ENCODE measurements at regions not wholly inside any gene's neighbourhood (a gene's known extent, or its start where the extent isn't known, plus 50 kb on each side); places are given as distances from the start of the nearest gene placed in this dataset.

DNA sequence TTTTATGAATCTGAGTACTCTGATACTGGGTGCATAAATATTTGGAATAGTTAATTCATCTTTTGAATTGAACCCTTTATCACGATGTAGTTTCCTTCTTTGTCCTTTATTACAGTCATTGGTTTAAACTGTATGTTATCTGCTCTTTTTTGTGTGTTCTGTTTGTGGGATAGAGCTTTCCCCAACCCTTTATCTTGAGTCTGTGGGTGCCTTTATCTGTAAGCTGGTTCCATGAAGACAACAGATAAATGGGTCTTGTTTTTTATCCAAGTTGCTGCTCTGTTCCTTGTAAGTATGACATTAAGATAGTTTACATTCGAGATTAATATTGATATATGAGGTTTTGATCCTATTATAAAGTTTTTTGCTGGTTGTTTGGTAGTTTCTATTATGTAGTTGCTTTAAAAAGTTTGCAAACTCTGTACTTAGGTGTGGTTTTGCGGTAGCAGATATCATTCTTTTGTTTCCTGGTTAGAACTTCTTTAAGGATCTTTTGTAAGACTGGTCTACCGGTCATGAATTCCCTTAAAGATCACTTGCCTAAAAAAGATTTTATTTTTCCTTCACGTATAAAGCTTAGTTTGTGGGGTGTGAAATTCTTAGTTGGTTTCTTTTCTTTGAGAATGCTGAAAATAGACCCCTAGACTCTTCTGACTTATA, 1451.3 kb upstream of the SLC39A10 start:
- TF ChIP-seq EZH2 (IDR thresholded peaks at IDR 0.05; ENCODE audit: borderline replicate concordance, insufficient read depth, low read depth, low read length, poor library complexity, severe bottlenecking) = no peak
- TF ChIP-seq, protein P1, sequence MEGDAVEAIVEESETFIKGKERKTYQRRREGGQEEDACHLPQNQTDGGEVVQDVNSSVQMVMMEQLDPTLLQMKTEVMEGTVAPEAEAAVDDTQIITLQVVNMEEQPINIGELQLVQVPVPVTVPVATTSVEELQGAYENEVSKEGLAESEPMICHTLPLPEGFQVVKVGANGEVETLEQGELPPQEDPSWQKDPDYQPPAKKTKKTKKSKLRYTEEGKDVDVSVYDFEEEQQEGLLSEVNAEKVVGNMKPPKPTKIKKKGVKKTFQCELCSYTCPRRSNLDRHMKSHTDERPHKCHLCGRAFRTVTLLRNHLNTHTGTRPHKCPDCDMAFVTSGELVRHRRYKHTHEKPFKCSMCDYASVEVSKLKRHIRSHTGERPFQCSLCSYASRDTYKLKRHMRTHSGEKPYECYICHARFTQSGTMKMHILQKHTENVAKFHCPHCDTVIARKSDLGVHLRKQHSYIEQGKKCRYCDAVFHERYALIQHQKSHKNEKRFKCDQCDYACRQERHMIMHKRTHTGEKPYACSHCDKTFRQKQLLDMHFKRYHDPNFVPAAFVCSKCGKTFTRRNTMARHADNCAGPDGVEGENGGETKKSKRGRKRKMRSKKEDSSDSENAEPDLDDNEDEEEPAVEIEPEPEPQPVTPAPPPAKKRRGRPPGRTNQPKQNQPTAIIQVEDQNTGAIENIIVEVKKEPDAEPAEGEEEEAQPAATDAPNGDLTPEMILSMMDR (IDR thresholded peaks at IDR 0.05) = no peak
- Histone ChIP-seq H3K4me3 (ENCODE audit: control extremely low read depth in 1 of 5, extremely low read depth in 1 of 5, insufficient read depth in 1 of 5, low read depth in 2 of 5, low read length in 4 of 5) (no peak overlapping the region), H3K27ac (ENCODE audit: low read length in 2 of 2) (no peak overlapping the region), H3K4me2 (replicated peaks; ENCODE audit: low read depth, low read length, poor library complexity, severe bottlenecking) (no peak overlapping the region), H2AFZ (ENCODE audit: insufficient read depth, low read depth, low read length, poor library complexity, severe bottlenecking) (no peak overlapping the region), H4K20me1 (ENCODE audit: control insufficient read depth, insufficient read depth, low read length, poor library complexity, severe bottlenecking) (no peaks in the 10 kb centered on the region), H3K79me2 (ENCODE audit: control insufficient read depth, insufficient read depth, low read length) (no peaks in the 10 kb centered on the region), H3K9ac (ENCODE audit: low read length) (no peak overlapping the region), H3K36me3 (replicated peaks in 1 of 2; ENCODE audit: control extremely low read depth in 1 of 2, control insufficient read depth in 1 of 2, extremely low read depth in 1 of 2, insufficient read depth in 2 of 2, low read length in 1 of 2) (no peaks in the 10 kb centered on the region), H3K9me3 (ENCODE audit: control extremely low read depth in 1 of 3, control insufficient read depth in 2 of 3, insufficient read depth in 1 of 3, low read length in 2 of 3) (peaks cover 0 to 4% (median 0%) of the 10 kb centered on the region in 3 donors), H3K27me3 (replicated peaks in 1 of 4; ENCODE audit: control extremely low read depth in 1 of 4, control insufficient read depth in 3 of 4, insufficient read depth in 4 of 4, low read length in 3 of 4) (no peaks in the 10 kb centered on the region), H3K4me1 (ENCODE audit: control insufficient read depth in 2 of 2, insufficient read depth in 2 of 2, low read length in 2 of 2) (no peaks in the 10 kb centered on the region)
- ATAC-seq (ENCODE audit: low read depth) = no peak
- H3K4me3 Mint-ChIP-seq = no peak overlapping the region
- intact Hi-C loops (cut with micrococcal nuclease) = no loop called here
- no peak for DNase-seq
- no peak overlapping the region for H3K27ac Mint-ChIP-seq
- WGBS (ENCODE audit: insufficient coverage) = 83% methylated on average over 2 of the region's 5 CpGs
- POLR2A ChIA-PET = no interaction called here
- CTCF ChIA-PET = no interaction called here
- peaks cover 5% of the 10 kb centered on the region for H3K9me3 Mint-ChIP-seq (ENCODE audit: insufficient read depth)
- H3K27me3 Mint-ChIP-seq = peaks cover 3% of the 10 kb centered on the region
- H3K4me1 Mint-ChIP-seq = no peaks in the 10 kb centered on the region

DNA sequence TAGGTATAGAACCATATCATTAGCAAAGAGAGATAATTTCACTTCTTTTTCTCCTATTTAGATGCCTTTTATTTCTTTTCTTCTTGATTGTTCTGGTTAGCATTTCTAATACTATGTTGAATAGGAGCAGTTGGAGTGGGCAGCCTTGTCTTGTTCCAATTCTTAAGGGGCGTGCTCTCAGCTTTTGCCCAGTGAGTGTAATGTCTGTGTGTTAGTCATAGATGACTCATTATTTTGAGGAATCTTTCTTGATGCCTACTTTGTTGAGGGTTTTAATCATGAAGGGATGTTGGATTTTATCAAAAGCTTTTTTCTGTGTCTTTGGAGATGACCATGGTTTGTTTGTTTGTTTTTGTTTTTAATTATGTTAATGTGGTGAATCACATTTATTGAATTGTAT, 1453.1 kb upstream of the SLC39A10 start:
- Mint-ChIP-seq H3K9me3 (ENCODE audit: insufficient read depth) (peaks cover 5% of the 10 kb centered on the region), H3K27me3 (peaks cover 3% of the 10 kb centered on the region), H3K4me1 (no peaks in the 10 kb centered on the region), H3K27ac (no peak overlapping the region), H3K4me3 (no peak overlapping the region)
- no peak for TF ChIP-seq EZH2 (IDR thresholded peaks at IDR 0.05; ENCODE audit: borderline replicate concordance, insufficient read depth, low read depth, low read length, poor library complexity, severe bottlenecking)
- TF ChIP-seq, protein P1 (IDR thresholded peaks at IDR 0.05) = no peak
- intact Hi-C loops (cut with micrococcal nuclease) = no loop called here
- H3K27me3 ChIP-seq (replicated peaks in 1 of 4; ENCODE audit: control extremely low read depth in 1 of 4, control insufficient read depth in 3 of 4, insufficient read depth in 4 of 4, low read length in 3 of 4) = no peaks in the 10 kb centered on the region
- no peaks in the 10 kb centered on the region for H3K79me2 ChIP-seq (ENCODE audit: control insufficient read depth, insufficient read depth, low read length)
- ChIA-PET POLR2A (no interaction called here), CTCF (no interaction called here)
- H3K4me2 ChIP-seq (replicated peaks; ENCODE audit: low read depth, low read length, poor library complexity, severe bottlenecking) = no peak overlapping the region
- H3K9ac ChIP-seq (ENCODE audit: low read length) = no peak overlapping the region
- no peaks in the 10 kb centered on the region for H4K20me1 ChIP-seq (ENCODE audit: control insufficient read depth, insufficient read depth, low read length, poor library complexity, severe bottlenecking)
- 92% methylated on average over 1 of the region's 1 CpG for WGBS (ENCODE audit: insufficient coverage)
- no peak overlapping the region for H3K4me3 ChIP-seq (ENCODE audit: control extremely low read depth in 1 of 5, extremely low read depth in 1 of 5, insufficient read depth in 1 of 5, low read depth in 2 of 5, low read length in 4 of 5)
- H3K36me3 ChIP-seq (replicated peaks in 1 of 2; ENCODE audit: control extremely low read depth in 1 of 2, control insufficient read depth in 1 of 2, extremely low read depth in 1 of 2, insufficient read depth in 2 of 2, low read length in 1 of 2) = no peaks in the 10 kb centered on the region
- no peak overlapping the region for H3K27ac ChIP-seq (ENCODE audit: low read length in 2 of 2)
- DNase-seq (no peak), ATAC-seq (ENCODE audit: low read depth) (no peak)
- H3K9me3 ChIP-seq (ENCODE audit: control extremely low read depth in 1 of 3, control insufficient read depth in 2 of 3, insufficient read depth in 1 of 3, low read length in 2 of 3) = peaks cover 0 to 4% (median 0%) of the 10 kb centered on the region in 3 donors
- no peak overlapping the region for H2AFZ ChIP-seq (ENCODE audit: insufficient read depth, low read depth, low read length, poor library complexity, severe bottlenecking)
- H3K4me1 ChIP-seq (ENCODE audit: control insufficient read depth in 2 of 2, insufficient read depth in 2 of 2, low read length in 2 of 2) = no peaks in the 10 kb centered on the region

All from B cell (primary cell).